HG02938 (cell line): ENCODE measurements at regions not wholly inside any gene's neighbourhood (a gene's known extent, or its start where the extent isn't known, plus 50 kb on each side); places are given as distances from the start of the nearest gene placed in this dataset.
A peak's percentile ranks its signal among the peaks of the same experiment; 100 is the strongest.
"Not testable (repeated sequence)": the region's sequence is repeated elsewhere in the genome, so short reads cannot be mapped to it uniquely, and the experiment has no call there.

ENCODE experiments used
- ATAC-seq: cut with Tn5 transposase; IDR thresholded peaks from one replicate; pipeline ENCODE4 v1.9.1; 2021; ENCODE audit warnings: mild to moderate bottlenecking, moderate library complexity; ENCODE audit not compliant: unreplicated experiment

DNA sequence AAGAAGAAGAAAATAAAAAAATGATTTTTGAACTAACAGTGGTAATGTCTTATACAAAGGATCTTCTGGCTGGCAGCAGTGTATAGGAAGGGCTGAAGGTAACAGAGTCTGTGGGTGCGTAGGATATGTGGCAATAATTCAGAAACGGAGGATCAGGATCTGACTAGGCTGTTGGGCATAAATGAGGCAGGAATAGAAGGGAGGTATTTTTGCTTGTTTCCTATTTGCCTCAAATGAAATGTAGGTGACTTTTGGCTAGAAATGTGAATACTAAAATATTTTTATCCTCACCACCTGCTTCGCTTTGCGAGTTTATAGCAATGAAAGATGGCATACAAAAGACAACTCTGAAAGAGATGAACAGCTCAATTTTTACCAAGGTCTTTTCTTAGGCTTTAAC is 1086.1 kb upstream of the CELF4 start:
- no peak for ATAC-seq

GRCh38 chr18:38648179-38648578 is 1082.6 kb upstream of the CELF4 start:
- no peak for ATAC-seq

- no peak for ATAC-seq
These were observed 1080.7 kb upstream of the CELF4 start for GRCh38 chr18:38646296-38646695.

- ATAC-seq = no peak
These were observed 1079.5 kb upstream of the CELF4 start for GRCh38 chr18:38644875-38645641.

- no peak for ATAC-seq
These were observed 1077.1 kb upstream of the CELF4 start for GRCh38 chr18:38642711-38643110.

GRCh38 chr18:38639700-38640099 is 1074.1 kb upstream of the CELF4 start:
- not testable (repeated sequence) for ATAC-seq

DNA sequence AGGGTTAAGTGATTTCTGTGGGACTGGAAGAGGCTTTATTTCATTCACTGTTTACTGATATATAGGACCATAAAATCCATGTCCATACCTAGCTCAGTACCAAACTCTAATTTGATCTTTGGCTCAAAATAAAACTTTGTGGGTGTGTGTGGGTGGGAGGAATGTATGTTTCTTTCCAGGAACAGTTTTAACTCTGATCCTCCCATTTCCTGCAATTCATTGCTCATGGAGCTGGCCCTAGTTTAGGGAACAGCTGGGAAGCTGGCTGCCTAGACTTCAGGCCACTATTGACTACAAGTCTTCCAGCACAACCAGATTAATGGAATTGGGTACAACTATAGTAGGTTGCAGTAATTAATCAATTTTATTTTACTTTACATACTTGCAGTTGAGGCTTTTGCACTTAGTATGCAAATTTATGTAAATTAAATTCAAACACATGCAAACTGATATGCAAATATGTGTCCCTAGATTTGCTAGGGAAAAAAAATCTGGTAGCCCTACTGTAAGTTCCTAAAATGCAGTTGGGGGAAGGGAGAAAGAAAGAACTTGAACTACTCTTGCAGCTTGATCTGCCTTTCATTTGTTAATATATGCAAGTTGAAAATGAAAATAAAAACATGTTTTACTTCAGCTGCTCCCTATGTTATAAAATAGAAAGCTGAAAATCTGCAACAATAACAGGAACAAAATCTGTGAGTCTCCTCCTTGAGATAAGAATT is 1070.3 kb upstream of the CELF4 start:
- ATAC-seq = no peak

DNA sequence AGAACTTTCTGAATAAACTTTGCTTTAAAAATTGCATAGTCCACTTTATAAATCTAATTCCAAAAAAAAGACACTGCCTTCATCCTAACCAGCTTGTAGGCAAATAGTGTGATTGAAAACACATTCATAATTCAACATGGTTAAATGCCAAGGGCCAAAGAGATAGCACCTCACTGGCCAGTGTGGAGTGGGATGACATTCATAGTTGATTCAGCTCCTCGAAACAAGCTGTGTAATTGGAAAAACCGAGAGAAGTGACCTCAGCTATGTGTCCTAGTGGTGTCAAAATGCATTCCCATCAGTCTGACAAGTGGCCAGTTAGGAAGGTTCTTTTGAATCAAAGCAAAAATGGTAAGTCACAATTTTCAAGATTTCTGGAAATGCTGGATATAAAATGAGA is 1068.5 kb upstream of the CELF4 start:
- no peak for ATAC-seq

- ATAC-seq = no peak
These were observed 1067.7 kb upstream of the CELF4 start for GRCh38 chr18:38633333-38633732.

DNA sequence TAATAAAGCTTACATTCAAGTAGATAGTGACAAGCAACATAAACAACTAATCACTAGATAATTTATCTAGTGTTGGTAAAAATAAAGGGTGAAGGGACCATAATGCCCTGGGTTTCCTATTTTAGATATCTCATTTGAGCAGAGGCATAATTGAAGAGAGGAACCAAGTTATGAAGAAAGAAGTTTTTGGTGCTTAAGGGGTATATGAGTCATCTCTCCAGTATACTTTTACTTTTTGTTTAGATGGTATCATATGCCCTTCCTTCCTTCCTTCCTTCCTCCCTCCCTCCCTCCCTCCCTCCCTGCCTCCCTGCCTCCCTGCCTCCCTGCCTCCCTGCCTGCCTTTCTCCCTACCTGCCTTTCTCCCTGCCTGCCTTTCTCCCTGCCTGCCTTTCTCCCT is 1053.5 kb upstream of the CELF4 start:
- no peak for ATAC-seq

GRCh38 chr18:38616306-38616705 is 1050.7 kb upstream of the CELF4 start:
- ATAC-seq = no peak

DNA sequence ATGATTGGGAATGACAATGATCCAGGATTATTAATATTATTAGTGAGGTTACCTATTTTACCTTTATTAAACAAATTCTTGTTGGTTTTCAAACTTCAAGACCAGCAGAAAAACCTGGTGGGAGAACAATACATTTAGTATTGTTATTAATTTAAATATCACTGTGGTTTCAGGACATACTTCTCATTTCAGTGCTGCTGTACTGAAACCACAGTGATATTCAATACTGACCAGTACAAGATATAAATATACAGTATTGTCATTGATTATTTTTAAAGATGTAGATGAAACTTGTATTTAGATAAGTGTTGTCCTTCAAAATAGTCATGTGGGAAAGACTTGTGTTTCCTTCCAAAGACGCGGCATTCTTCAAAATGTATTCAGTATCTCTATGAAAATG is 1047.3 kb upstream of the CELF4 start:
- no peak for ATAC-seq

DNA sequence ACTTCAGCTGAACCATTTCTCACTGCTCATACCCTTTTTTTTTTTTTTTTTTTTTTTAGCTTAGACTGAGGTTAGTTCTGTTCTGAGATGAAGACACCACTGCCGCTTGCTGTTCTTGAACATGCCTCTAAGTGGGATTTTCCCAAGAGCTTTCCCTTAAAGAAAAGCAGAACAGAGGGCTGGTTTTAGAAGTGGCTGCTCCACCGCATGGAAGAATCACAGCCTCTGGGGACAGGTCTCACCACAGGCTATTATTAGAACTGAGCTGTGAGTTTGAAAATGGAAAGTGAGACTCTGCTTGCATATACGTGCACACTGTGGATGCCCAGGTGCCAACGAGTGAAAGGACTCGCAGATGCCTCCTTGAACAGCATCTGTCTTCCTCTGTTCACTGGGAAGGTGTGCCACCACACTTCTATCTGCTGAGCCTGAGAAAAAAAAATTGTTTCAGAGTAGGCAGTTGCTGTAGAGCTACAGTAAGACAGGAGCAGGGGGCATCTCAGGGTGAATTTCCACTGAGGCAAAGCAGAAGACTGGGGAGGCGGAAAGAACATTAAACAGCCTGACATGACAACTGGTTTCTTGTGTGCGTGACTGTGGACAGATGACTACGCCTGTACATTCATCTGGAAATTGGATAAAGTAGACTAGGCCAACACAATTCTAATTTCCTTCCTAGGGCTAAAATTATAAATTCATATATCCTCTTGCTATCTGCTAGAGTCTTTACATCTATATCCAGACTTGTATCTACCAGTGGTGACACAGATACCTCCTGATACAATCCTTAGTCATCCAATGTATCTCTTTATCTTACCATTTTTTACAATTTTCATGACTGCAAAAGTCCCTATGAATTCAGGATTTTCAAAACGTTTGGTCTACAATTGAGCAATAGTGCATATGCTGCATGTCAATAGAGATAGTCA is 1045.7 kb upstream of the CELF4 start:
- ATAC-seq = peak; percentile 83

- peak; percentile 34 for ATAC-seq
These were observed 1041.2 kb upstream of the CELF4 start for GRCh38 chr18:38606841-38607240.

GRCh38 chr18:38602341-38602740 is 1036.7 kb upstream of the CELF4 start:
- ATAC-seq = no peak

- ATAC-seq = no peak
These were observed 1022.0 kb upstream of the CELF4 start for GRCh38 chr18:38587571-38587970.

GRCh38 chr18:38586327-38586726 is 1020.7 kb upstream of the CELF4 start:
- ATAC-seq = no peak

DNA sequence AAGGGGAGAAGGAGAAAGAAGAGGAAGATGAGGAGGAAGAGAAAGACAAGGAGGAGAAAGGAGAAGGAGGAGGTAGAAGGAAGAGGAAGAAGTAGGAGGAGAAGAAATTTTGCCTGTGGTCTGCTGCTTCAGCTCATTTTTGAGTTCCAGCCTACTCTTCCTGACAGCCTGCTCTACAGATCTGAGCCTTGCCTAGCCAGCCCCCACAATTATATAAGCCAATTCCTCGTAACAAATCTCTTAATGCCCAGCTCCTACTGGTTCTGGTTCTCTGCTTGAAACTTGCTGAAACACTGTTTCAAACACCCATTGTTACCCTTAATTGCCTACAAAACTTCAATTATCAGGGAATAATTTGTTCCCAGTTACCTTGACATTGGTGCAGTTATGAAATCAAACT is 1014.2 kb upstream of the CELF4 start:
- no peak for ATAC-seq

DNA sequence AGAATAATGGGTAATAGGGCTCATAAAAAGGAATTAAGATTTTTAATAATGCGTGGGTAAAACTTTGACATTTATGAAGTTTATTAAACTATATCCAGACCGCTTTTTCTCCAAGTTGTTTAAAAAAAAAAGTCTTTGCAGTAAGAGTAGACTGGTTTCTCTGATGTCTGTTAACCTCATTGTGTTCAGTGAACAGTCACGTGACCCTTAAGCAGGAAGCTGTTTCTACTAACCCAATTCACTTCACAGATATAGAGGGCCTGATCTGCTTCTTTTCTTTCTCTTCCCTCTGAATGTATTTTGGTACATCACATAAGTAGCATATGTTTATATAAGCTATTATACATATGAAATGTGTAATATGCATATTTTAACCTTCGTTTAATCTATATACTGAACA is 1011.3 kb upstream of the CELF4 start:
- ATAC-seq = no peak

GRCh38 chr18:38576349-38576748 is 1010.8 kb upstream of the CELF4 start:
- ATAC-seq = no peak

DNA sequence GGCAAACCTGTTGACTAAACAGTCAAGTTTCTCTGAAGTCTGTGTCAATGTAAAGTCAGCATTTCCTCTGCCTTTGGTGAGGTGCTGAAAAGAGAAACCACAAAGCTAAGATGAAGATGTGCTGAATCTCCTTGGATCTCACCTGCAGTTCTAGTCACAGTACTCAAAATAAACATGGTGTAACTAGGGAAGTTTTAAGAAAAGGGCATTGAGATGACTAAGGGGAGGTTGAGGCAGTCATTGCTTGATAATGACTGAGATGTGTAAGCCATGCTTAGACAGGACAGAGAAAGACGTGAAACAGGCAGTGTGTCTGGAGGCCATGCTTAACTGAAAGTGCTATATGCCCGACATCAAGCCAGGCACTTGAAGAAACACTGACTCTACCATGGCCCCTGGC is 1010.0 kb upstream of the CELF4 start:
- ATAC-seq = no peak
